ENCODE measurements at regions not wholly inside any gene's neighbourhood (a gene's known extent, or its start where the extent isn't known, plus 50 kb on each side); places are given as distances from the start of the nearest gene placed in this dataset.
"Not testable (repeated sequence)": the region's sequence is repeated elsewhere in the genome, so short reads cannot be mapped to it uniquely, and the experiment has no call there.

GRCh38 chr2:65626831-65627230 is 194.4 kb upstream of the SPRED2 start:
- no peak for DNase-seq

DNA sequence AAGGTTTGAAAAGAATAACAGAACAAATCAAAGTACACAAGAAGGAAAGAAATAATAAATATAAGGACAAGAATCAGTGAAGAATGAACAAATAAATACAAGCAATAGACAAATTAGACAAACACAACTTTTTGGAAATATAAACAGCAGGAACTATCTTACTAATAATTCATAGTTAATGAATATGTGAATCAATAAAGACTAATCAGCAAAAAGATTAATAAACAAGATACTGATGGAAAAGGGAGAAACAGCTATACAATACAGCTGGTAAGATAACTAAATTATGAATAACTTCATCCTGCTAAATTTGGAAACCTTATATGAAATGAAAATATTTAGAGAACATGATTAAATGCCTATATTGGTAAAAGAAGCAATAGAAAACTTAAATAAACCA is 193.6 kb upstream of the SPRED2 start:
- no peak for DNase-seq

- DNase-seq: no peak
Measured at GRCh38 chr2:65622951-65623535, 190.6 kb upstream of the SPRED2 start.

DNA sequence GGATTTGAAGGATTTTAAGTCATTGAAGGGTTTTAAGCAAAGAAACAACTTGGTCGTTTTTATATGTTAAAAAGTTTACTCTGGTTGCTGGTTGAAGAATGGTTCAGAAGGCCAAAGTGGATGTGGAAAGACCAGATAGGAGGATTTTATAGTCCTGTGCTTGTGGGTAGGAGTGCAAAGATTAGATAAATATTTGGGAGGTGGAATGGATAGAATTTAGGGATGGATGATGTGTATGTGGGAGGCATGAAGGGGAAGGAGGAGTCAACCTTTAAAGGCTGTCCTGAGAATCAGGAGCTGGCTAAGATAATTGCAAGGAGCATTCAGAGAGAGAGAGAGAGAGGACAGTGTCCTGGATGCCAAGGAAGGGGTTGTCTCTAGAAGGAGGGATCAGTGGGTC is 190.1 kb upstream of the SPRED2 start:
- no peak for DNase-seq

GRCh38 chr2:65620524-65620923 is 188.1 kb upstream of the SPRED2 start:
- no peak for DNase-seq

GRCh38 chr2:65620026-65620425 is 187.6 kb upstream of the SPRED2 start:
- DNase-seq: no peak

DNA sequence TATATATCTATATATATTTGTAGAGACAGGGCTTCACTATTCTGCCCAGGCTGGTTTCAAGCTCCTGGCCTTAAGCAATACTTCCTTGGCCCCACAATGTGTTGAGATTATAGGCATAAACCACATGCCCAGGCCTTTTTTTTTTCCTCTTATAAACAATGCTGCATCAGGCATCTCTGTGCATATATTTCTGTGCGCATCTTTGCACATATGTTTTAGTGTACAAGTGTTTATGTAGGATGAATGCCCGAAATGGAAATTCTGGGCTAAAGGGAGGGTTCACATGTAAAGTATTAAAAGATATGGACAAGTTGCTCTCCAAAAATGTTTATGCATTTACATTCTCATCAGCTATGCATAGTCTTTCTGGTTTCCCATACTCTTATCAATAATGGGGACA is 183.2 kb upstream of the SPRED2 start:
- DNase-seq: no peak

- DNase-seq: no peak
Measured at GRCh38 chr2:65613968-65614555, 181.7 kb upstream of the SPRED2 start.

DNA sequence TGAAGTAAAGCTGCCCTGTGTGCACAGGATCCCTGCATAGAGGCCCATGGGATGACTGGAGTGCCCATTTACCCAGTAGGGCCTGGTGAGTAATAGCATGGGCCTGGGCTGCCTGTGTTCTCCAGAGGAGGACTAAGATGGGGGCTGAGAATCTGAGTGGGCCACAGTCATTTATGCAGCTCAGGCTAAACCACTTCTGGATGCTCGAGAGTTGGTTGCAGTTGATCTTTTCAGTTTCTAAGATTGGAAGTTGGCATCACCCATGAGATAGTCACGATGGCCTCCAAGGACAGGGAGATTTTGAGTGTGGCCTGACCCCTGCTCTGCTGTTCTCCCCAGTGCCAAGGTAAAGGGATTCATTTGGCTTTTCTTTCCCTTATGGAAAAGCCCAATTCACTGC is 179.1 kb upstream of the SPRED2 start:
- no peak for DNase-seq

DNA sequence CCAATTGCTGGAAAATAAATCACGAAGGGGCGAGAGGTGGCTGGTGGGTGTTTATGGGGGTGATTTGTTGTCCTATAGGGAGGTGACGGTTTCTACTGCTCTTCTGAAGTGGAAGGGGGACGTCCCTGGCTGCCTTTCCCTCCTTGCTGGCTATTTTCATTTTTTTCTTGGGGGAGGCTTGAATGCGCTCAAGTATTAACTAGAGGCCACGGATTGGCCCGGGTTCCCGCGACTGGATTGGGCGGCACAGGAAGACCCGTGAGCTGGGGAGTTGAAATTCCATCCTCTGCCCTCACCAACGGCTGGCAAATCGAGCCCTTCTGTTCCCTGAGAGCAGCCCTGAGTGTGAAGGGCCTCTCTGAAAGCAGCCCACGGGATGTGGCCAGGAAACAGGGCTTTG is 176.5 kb upstream of the SPRED2 start:
- no peak for DNase-seq

DNA sequence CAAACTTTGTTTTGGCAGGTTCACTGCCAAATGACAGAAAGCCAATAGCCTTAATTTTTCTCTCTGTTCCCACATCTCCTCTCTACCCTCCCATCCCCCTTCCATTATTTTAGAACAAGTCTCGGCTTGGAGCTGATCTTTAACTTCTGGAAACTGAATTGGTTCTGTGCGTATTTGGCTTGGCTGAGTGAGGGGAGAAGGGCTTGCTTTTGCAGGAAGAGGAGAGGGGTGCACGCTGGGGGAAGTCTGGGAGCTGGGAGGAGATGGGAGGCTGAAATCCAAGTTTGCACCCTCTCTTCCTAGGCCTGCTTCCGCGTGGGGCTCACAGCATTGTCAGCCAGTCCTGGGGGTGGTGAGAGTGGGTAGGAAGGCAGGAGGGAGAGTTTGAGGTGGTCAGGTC is 176.1 kb upstream of the SPRED2 start:
- no peak for DNase-seq

DNA sequence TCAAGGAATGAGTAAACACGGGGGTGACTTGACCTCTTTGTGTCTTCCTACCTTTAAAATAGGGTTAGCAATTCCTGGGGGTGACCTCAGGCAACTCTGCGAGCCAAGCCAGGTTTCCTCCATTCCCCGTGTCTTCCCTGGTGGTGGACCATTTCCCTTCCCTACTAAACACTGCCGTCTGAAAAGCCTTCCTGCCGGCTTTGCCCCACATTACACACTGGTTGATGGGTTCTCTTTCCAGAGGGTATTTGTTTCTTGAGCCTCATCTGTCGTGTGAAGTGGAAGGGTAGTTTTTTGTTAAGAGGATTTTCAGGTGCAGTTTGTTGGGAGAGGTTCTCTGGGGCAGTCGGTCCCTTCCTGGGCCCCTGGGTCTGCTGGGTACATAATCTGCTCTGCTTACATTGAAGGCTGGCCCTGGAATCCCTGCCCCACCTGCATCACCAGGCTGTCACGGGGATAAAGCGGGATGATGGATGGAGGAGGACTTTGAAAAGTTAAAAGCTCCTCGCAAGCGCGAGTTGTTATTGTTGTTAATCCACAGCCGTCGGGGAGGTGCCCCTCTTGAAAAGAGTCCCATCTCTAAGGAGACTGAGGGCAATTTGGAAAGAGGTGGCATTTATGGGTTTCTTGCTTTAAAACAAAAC is 175.4 kb upstream of the SPRED2 start:
- DNase-seq: no peak

DNA sequence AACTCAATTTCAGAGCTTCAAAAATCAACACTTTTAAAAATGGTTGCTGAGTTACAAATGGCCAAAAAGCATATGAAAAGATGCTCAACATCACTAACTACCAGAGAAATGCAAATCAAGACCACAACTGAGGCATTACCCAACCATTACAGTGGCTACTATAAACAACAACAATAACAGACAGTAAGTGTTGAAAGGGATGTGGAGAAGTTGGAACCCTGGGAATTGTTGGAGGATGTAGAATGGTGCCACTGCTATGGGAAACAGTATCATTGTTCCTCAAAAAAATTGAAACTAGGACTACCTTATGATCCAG is 173.3 kb upstream of the SPRED2 start:
- DNase-seq: no peak

- DNase-seq: no peak
Measured at GRCh38 chr2:65605058-65605742, 172.8 kb upstream of the SPRED2 start.

DNA sequence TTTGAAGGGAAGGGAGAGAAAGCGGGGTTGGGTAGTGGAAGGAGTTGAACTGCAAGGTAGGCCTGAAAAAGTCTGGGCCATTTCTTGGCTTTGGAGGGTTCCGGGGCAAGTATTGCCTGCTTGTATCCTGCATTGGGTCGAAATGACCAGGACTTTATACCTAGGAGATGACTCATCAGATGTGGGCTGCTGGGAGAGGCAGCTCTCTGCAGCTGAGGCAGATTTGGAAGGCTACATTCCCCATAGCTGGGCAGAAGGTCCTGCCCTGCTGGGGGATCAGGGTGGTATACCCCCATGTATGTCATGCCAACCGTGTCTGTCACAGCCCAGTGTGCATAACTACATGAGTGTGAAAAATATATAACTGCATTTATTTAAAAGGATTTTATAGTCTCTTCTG is 171.8 kb upstream of the SPRED2 start:
- no peak for DNase-seq

GRCh38 chr2:65602603-65603235 is 170.3 kb upstream of the SPRED2 start:
- DNase-seq: no peak

DNA sequence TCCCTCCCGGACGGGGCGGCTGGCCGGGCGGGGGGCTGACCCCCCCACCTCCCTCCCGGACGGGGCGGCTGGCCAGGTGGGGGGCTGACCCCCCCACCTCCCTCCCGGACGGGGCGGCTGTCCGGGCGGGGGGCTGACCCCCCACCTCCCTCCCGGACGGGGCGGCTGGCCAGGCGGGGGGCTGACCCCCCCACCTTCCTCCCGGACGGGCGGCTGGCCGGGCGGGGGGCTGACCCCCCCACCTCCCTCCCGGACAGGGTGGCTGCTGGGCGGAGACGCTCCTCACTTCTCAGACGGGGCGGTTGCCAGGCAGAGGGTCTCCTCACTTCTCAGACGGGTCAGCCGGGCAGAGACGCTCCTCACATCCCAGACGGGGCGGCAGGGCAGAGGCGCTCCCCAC is 168.5 kb upstream of the SPRED2 start:
- not testable (repeated sequence) for DNase-seq

DNA sequence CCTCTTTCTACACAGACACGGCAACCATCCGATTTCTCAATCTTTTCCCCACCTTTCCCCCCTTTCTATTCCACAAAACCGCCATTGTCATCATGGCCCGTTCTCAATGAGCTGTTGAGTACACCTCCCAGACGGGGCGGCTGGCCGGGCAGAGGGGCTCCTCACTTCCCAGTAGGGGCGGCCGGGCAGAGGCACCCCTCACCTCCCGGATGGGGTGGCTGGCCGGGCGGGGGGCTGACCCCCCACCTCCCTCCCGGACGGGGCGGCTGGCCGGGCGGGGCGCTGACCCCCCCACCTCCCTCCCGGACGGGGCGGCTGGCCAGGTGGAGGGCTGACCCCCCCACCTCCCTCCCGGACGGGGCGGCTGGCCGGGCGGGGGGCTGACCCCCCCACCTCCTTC is 168.0 kb upstream of the SPRED2 start:
- not testable (repeated sequence) for DNase-seq

DNA sequence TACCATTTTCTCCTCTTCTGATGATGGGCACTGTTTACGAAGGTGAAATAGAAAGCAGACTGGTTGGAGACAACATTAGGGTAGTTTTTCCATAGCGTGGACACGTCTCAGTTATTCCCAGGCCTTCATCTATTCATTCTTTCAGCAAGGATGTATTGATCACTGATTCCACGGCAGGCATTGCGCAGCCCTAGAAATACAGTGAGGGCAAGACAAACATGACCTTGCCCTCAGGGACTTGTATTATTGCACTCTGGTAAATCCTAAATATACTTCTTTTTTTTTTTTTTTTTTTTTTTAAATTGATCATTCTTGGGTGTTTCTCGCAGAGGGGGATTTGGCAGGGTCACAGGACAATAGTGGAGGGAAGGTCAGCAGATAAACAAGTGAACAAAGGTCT is 167.3 kb upstream of the SPRED2 start:
- no peak for DNase-seq

GRCh38 chr2:65598996-65599395 is 166.6 kb upstream of the SPRED2 start:
- DNase-seq: no peak

DNA sequence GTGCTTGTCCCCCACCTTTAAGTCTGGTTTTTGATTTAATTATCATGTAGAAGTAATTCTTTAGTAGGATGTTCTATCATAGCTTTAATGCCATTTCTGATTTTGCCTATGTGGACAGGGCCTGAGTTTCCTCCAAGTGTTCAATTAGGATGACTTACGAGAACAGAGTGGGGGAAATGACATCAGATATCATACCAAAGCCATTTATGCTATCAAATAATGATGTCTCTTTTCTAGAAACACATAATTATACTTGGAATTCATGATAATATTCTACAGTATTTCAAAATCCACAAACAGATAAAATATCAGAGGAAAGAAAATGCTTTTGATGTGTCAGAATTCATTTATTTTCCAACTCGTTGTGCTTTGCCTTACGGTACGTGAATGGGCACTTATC is 165.9 kb upstream of the SPRED2 start:
- DNase-seq: no peak

DNA sequence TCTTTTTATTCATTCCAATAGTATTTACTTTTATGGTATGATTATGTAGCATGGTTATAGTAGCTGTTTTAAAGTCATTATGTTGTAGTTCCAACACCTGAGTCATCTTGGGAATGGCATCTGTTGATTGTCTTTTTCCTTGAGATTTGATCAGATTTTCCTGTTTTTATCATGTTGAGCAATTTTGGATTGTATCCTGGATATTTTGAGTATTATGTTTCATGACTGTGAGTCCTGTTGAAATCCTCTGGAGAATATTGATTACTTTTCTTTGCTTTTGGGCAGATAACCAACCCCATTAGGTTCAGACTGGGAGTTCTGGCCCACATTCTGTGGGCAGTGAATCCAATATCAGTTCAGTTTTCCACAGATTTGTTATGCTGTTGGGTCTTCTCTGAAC is 163.2 kb upstream of the SPRED2 start:
- no peak for DNase-seq

GRCh38 chr2:65594150-65594549 is 161.8 kb upstream of the SPRED2 start:
- DNase-seq: no peak

GRCh38 chr2:65589667-65590066 is 157.3 kb upstream of the SPRED2 start:
- DNase-seq: no peak

Data from activated CD4-positive, alpha-beta T cell treated with anti-CD3 and anti-CD28 coated beads, Interleukin-2, amount 50 U/mL, for 48 hours (primary cell).